HUES6 (cell line): ENCODE measurements at regions not wholly inside any gene's neighbourhood (a gene's known extent, or its start where the extent isn't known, plus 50 kb on each side); places are given as distances from the start of the nearest gene placed in this dataset.

Experiments used
- H3K27ac ChIP-seq: 2 replicates; pipeline ENCODE4 v1.7.0; 2013; ENCODE audit warnings: low read depth, mild to moderate bottlenecking, low read length, inconsistent platforms
- H3K27me3 ChIP-seq: 2 replicates; pipeline ENCODE4 v1.6.1; 2013; ENCODE audit warnings: low read length; ENCODE audit not compliant: control insufficient read depth, insufficient read depth
- H3K36me3 ChIP-seq: 2 replicates; pipeline ENCODE4 v1.6.1; 2013; ENCODE audit warnings: low read length; ENCODE audit not compliant: control insufficient read depth, insufficient read depth
- H3K4me1 ChIP-seq: 2 replicates; pipeline ENCODE4 v1.6.1; 2013; ENCODE audit warnings: low read length; ENCODE audit not compliant: control insufficient read depth, insufficient read depth
- H3K4me3 ChIP-seq: 2 replicates; pipeline ENCODE4 v1.5.1; 2013; ENCODE audit warnings: low read depth, low read length
- H3K9ac ChIP-seq: one replicate; pipeline ENCODE4 v1.6.1; 2013; ENCODE audit warnings: mild to moderate bottlenecking, low read length
- H3K9me3 ChIP-seq: 2 replicates; pipeline ENCODE4 v1.6.1; 2013; ENCODE audit warnings: low read depth, low read length; ENCODE audit not compliant: control insufficient read depth, insufficient read depth

DNA sequence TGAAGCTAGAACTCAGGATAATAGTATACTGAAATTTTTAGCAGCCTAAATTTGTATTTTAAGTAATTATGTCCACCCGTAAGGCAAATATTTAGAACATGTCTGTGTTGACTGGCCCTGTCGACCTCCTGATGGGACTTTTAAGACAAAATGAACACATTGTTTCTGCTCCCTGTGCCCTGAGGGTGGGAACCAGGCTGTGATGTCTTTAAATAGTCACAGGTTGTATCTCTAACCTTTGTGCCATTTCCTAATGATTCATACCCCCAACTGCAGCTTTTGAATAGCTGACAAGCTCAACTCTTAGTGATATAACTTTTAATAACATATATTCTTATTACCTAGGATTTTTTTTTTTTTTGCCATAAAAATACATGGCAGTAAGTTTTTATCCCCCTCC, 494.9 kb upstream of the AKR1E2 start:
- Histone ChIP-seq H3K4me3 (no peak overlapping the region), H3K4me1 (no peaks in the 10 kb centered on the region), H3K27ac (no peak overlapping the region), H3K9ac (no peak overlapping the region), H3K9me3 (peaks cover 10% of the 10 kb centered on the region), H3K36me3 (no peaks in the 10 kb centered on the region), H3K27me3 (no peaks in the 10 kb centered on the region)

- Histone ChIP-seq H3K9me3 (peaks cover 10% of the 10 kb centered on the region), H3K4me3 (no peak overlapping the region), H3K4me1 (no peaks in the 10 kb centered on the region), H3K27me3 (no peaks in the 10 kb centered on the region), H3K9ac (no peak overlapping the region), H3K27ac (no peak overlapping the region), H3K36me3 (no peaks in the 10 kb centered on the region)
These were observed 495.4 kb upstream of the AKR1E2 start for GRCh38 chr10:4330636-4331035.

- Histone ChIP-seq H3K9me3 (peaks cover 10% of the 10 kb centered on the region), H3K4me3 (no peak overlapping the region), H3K27ac (no peak overlapping the region), H3K27me3 (no peaks in the 10 kb centered on the region), H3K36me3 (no peaks in the 10 kb centered on the region), H3K9ac (no peak overlapping the region), H3K4me1 (no peaks in the 10 kb centered on the region)
These were observed 496.8 kb upstream of the AKR1E2 start for GRCh38 chr10:4329225-4329624.

- Histone ChIP-seq H3K27ac (no peak overlapping the region), H3K9me3 (no peaks in the 10 kb centered on the region), H3K4me1 (no peaks in the 10 kb centered on the region), H3K36me3 (no peaks in the 10 kb centered on the region), H3K27me3 (no peaks in the 10 kb centered on the region), H3K9ac (no peak overlapping the region), H3K4me3 (no peak overlapping the region)
These were observed 499.4 kb upstream of the AKR1E2 start for GRCh38 chr10:4326647-4327046.

- H3K4me1 ChIP-seq: no peaks in the 10 kb centered on the region
- H3K27me3 ChIP-seq: no peaks in the 10 kb centered on the region
- no peaks in the 10 kb centered on the region for H3K36me3 ChIP-seq
- no peaks in the 10 kb centered on the region for H3K9me3 ChIP-seq
- no peak overlapping the region for H3K4me3 ChIP-seq
- H3K27ac ChIP-seq: no peak overlapping the region
- no peak overlapping the region for H3K9ac ChIP-seq
These were observed 506.1 kb upstream of the AKR1E2 start for GRCh38 chr10:4319870-4320367.

- no peak overlapping the region for H3K4me3 ChIP-seq
- no peaks in the 10 kb centered on the region for H3K9me3 ChIP-seq
- H3K4me1 ChIP-seq: no peaks in the 10 kb centered on the region
- H3K27me3 ChIP-seq: no peaks in the 10 kb centered on the region
- H3K27ac ChIP-seq: no peak overlapping the region
- H3K9ac ChIP-seq: no peak overlapping the region
- H3K36me3 ChIP-seq: no peaks in the 10 kb centered on the region
These were observed 509.7 kb upstream of the AKR1E2 start for GRCh38 chr10:4316161-4316810.

DNA sequence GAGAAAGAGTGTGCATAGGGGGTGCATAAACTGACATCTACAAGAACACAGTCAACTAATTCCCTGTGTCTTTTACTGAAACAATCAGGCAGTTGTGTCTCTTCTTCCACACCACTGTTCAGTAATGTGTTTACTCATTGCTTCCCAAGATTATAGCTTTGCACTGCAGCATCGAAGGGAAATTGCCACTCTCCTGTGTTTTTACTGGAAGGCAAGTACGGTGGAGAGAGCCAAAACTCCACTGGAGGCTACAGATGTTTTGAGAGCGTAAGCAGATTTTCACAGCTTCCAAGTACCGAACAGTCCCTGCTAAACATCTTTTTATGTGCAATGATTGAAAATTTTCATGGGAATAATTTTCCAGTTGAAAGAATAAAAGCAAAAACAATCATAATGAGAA, 510.5 kb upstream of the AKR1E2 start:
- H3K4me1 ChIP-seq: no peaks in the 10 kb centered on the region
- H3K27me3 ChIP-seq: no peaks in the 10 kb centered on the region
- no peak overlapping the region for H3K9ac ChIP-seq
- no peak overlapping the region for H3K4me3 ChIP-seq
- H3K27ac ChIP-seq: no peak overlapping the region
- no peaks in the 10 kb centered on the region for H3K36me3 ChIP-seq
- no peaks in the 10 kb centered on the region for H3K9me3 ChIP-seq

GRCh38 chr10:4313051-4313450, 513.0 kb upstream of the AKR1E2 start:
- Histone ChIP-seq H3K27ac (no peak overlapping the region), H3K4me1 (no peaks in the 10 kb centered on the region), H3K9ac (no peak overlapping the region), H3K9me3 (no peaks in the 10 kb centered on the region), H3K27me3 (no peaks in the 10 kb centered on the region), H3K36me3 (no peaks in the 10 kb centered on the region), H3K4me3 (no peak overlapping the region)

DNA sequence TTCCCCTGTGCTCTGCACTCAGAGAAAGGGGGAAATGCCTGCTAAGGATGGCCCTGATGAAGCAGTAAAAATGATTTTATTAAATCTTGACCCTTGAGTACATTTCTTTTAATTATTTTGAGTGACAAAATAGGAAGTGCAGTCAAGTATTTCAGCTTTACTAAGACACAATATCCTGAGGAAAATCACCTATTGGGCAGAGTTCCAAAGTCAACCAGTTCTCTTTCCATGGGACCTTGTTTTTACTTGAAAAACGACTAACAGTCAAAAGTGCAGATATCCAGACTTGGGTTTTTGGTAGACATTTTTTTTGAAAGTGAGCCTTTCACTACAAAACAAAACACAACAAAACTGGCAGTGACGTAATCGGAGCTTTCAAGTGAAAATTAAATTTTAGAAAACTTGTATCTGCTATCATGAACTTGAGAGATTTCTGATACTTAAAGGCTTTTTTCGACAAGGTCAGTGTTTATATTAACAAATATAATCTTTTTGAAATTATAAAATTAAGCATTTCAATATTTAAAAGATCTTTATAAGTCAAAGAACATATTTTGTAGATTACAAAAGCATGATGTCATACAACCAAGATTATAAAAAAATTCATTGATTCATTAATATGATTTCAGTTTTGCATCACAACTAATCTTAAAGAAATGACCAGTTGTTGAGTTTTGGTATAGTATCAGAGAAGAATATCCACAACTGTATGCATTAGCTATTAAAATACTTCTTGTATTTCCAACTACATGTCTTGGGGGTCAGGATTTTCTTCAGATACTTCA, 513.8 kb upstream of the AKR1E2 start:
- Histone ChIP-seq H3K9ac (no peak overlapping the region), H3K4me1 (no peaks in the 10 kb centered on the region), H3K27ac (no peak overlapping the region), H3K9me3 (no peaks in the 10 kb centered on the region), H3K36me3 (no peaks in the 10 kb centered on the region), H3K4me3 (no peak overlapping the region), H3K27me3 (no peaks in the 10 kb centered on the region)

GRCh38 chr10:4310172-4310571, 515.8 kb upstream of the AKR1E2 start:
- Histone ChIP-seq H3K4me1 (no peaks in the 10 kb centered on the region), H3K4me3 (no peak overlapping the region)

GRCh38 chr10:4307910-4308309, 518.1 kb upstream of the AKR1E2 start:
- no peaks in the 10 kb centered on the region for H3K36me3 ChIP-seq
- H3K9ac ChIP-seq: no peak overlapping the region
- H3K9me3 ChIP-seq: no peaks in the 10 kb centered on the region
- no peaks in the 10 kb centered on the region for H3K27me3 ChIP-seq
- no peak overlapping the region for H3K27ac ChIP-seq
- H3K4me3 ChIP-seq: no peak overlapping the region
- no peaks in the 10 kb centered on the region for H3K4me1 ChIP-seq

More at GRCh38 chr10:4310172-4310571, 515.8 kb upstream of the AKR1E2 start:
- H3K9ac ChIP-seq: no peak overlapping the region
- H3K36me3 ChIP-seq: no peaks in the 10 kb centered on the region
- no peaks in the 10 kb centered on the region for H3K9me3 ChIP-seq
- H3K27me3 ChIP-seq: no peaks in the 10 kb centered on the region
- no peak overlapping the region for H3K27ac ChIP-seq
